GM12874 (cell line): ENCODE measurements at regions not wholly inside any gene's neighbourhood (a gene's known extent, or its start where the extent isn't known, plus 50 kb on each side); places are given as distances from the start of the nearest gene placed in this dataset.

Experiments
- TF ChIP-seq, protein P1 (sequence below): IDR thresholded peaks from 2 replicates; pipeline ENCODE4 v1.5.1; 2011; ENCODE audit warnings: low read depth, mild to moderate bottlenecking, control low read depth, low read length, moderate library complexity; ENCODE audit not compliant: insufficient read depth

DNA sequence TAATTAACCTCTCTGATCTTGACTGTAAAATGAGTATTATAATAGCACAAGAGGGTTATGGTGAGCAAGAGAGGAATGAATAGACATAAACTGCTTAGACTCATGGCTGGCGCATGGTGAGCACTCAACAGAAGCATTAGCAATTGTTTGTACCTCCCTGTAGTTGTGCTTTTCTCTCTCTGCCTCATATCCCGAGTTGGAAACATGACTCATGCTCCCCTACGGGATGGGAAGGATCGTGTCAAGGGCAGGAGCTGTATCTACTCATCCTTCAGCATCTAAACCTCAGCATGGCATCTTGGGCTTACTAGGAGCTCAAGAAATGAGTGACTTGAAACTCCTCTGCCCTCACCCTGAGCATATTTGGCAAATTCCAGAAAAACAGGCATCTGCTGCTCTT is 299.6 kb downstream of the MAP2K4 start:
- TF ChIP-seq, protein P1, sequence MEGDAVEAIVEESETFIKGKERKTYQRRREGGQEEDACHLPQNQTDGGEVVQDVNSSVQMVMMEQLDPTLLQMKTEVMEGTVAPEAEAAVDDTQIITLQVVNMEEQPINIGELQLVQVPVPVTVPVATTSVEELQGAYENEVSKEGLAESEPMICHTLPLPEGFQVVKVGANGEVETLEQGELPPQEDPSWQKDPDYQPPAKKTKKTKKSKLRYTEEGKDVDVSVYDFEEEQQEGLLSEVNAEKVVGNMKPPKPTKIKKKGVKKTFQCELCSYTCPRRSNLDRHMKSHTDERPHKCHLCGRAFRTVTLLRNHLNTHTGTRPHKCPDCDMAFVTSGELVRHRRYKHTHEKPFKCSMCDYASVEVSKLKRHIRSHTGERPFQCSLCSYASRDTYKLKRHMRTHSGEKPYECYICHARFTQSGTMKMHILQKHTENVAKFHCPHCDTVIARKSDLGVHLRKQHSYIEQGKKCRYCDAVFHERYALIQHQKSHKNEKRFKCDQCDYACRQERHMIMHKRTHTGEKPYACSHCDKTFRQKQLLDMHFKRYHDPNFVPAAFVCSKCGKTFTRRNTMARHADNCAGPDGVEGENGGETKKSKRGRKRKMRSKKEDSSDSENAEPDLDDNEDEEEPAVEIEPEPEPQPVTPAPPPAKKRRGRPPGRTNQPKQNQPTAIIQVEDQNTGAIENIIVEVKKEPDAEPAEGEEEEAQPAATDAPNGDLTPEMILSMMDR: no peak

DNA sequence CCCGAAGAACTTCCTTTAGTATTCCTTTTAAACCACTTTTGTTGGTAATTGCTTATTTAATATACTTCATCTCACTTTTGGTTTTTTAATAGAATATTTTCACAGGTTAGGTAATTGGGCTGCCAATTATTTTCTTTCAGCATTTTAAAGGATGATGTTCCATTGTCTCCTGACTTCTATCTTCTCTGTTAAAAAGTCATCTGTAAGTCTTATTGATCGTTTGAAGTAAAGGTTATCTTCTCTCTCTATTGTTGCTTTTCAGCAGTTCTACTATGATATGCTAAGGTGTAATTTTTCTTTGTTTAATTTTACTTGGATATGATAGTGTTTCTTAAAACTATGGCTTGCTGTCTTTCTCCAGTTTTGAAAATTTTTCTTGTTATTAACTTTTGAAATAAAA is 307.5 kb downstream of the MAP2K4 start:
- TF ChIP-seq, protein P1: no peak

DNA sequence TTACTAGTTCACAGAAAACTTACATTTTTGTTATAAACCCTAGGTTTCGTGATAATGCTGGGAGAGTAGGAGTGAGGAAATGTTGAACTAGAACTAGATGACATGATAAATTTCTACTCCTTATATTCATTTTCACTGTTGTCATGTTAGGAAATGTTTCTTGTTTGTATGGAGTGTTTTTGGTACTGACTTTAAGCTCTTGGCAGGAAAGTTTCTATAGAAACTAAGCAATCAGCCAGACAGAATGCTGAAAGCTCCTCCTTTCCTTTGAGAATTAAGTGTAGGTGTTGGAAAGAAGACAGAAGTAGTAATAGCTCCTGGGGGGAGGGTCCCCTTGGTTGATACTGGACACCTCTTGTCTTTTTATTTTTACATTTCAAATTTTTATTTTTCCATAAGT is 309.8 kb downstream of the MAP2K4 start:
- TF ChIP-seq, protein P1: no peak

DNA sequence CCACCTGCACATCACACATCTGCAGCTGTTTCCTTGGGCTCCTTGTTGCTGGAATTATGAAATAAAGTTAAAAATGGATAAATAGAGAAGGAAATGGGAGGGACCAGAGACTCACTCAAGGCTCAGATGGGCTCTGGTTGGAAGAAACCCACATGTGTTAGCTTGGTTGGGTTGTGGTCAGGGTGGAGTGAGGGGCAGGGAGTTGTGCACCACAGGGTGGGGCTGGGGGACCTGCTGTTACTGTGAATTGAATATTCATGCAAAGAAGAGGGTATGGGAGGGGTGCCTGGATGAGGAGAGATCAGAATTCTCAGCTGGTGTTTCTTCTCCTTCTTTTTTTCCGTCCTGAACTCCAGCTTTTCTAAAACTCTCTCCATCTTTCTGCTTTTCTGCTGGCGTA is 320.7 kb downstream of the MAP2K4 start:
- TF ChIP-seq, protein P1: no peak

DNA sequence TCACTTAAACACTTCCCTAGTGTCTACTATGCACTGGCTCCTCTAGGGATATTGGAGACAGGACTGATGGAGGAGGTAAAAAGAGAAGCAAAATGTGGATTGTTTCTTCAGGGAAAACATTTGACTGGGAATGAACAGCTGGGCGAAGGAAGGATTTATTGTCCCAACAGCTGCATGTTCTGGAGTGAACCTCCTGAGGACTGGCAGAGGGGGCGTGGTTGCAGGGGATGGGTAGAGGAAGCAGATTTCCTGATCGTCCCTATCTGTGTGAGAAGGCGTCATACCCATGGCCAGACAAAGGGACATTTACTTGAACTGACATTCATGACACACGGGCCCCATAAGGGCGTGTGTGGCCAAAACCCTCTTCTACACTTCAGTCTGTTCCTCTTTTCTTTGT is 321.5 kb downstream of the MAP2K4 start:
- TF ChIP-seq, protein P1: no peak

DNA sequence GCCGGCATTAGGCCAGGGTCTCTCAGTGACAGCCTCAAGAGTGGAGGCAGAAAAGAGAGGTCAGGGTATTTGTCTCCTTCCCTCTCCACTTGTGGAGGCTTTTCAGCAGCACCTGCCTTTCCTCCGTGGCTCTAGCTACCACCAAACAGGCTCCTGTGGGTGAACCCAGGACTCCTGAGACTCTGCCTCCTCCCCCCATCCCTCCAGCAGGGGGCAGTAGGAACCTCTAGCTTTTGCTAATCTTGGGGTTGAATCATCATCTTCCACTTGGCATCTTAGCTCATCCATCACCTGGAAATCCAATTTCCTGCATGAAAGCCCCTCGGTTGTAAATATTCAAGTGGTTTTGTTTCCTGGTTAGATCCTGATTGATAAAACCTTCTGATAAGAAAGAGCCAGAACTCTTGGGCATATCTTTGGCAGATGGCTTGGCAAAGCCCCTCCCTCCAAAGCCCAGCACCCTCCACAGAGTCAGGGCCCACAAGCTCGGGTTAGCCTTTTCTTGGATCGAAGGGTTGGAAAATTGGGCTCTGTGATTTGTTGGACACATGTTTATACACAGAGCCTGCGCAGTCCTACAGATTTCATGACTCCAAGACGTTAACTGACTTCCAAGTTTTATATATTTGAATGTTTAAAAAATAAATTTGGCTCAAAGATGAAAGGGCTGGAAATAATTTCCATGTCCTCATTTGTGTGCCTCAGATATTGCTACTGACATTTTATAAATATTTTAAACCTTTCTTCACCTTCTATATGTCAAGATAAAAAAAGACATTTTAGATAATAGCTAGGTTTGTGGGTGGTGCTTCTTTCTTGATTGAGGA is 322.1 kb downstream of the MAP2K4 start:
- TF ChIP-seq, protein P1: peak; percentile 72

DNA sequence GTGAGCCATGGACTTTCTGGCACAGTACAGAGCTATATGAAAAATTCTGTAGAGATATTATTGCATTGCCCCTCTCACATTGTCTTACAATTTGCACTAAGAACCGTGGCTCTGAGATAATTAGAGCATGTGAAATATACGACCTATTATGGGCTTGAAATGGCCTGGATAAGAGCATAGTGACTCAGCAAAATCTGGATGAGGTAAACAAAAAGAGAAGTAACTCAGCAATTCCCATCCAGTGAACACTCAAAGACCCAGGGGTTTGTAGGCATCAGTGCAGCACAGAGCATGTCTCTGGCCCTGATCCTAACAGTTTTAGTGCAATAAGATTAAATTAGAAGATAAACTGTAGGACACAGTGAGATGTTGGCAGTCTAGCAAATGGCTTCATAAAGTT is 317.2 kb upstream of the MYOCD start:
- TF ChIP-seq, protein P1: no peak
